H1 (cell line): ENCODE measurements at regions not wholly inside any gene's neighbourhood (a gene's known extent, or its start where the extent isn't known, plus 50 kb on each side); places are given as distances from the start of the nearest gene placed in this dataset.

Experiments
- CTCF ChIA-PET: fragments of 300-600 bp; sonication (Branson Sonifier 250); formaldehyde crosslinking; loops from one replicate; lab custom pipeline; 2021; ENCODE audit not compliant: partially characterized antibody; lab: Charles Lee
- POLR2A ChIA-PET: fragments of 300-600 bp; sonication (Branson Sonifier 250); formaldehyde crosslinking; loops from one replicate; lab custom pipeline; 2021; ENCODE audit warnings: inconsistent platforms; ENCODE audit not compliant: partially characterized antibody; lab: Charles Lee
- DNase-seq, 2 experiments: peaks; one replicate each; pipeline versions ENCODE4 v3.0.0 to v3.0.0-alpha.2; 2010 to 2022; ENCODE audit warnings: low spot score in 2 of 2, low read depth in 1 of 2, mixed read lengths in 1 of 2
- FAIRE-seq: peaks from 2 replicates; lab custom pipeline; 2011; peaks lifted over from hg19 to GRCh38; lab: Jason Lieb, UNC
- H2AFZ ChIP-seq: 2 replicates; pipeline ENCODE4 v1.8.1; 2012; ENCODE audit warnings: low read length, inconsistent platforms
- H2AK5ac ChIP-seq: 2 replicates; pipeline ENCODE4 v1.6.1; 2013; ENCODE audit warnings: low read depth, low read length
- H2BK120ac ChIP-seq: replicated peaks from 2 replicates; pipeline ENCODE3; 2013; ENCODE audit warnings: low read depth, low read length, inconsistent platforms
- H2BK12ac ChIP-seq: 2 replicates; pipeline ENCODE4 v1.6.1; 2013; ENCODE audit warnings: low read depth, low read length
- H2BK15ac ChIP-seq: 2 replicates; pipeline ENCODE4 v1.6.1; 2013; ENCODE audit warnings: low read length
- H2BK20ac ChIP-seq: 2 replicates; pipeline ENCODE4 v1.6.1; 2013; ENCODE audit warnings: low read length
- H2BK5ac ChIP-seq: 2 replicates; pipeline ENCODE4 v1.6.1; 2013; ENCODE audit warnings: low read depth, low read length
- H3K14ac ChIP-seq: 2 replicates; pipeline ENCODE4 v1.6.1; 2013; ENCODE audit warnings: inconsistent platforms; ENCODE audit not compliant: insufficient read length
- H3K18ac ChIP-seq: 2 replicates; pipeline ENCODE4 v1.6.1; 2013; ENCODE audit warnings: low read length; ENCODE audit errors: extremely low read depth
- H3K23ac ChIP-seq: 2 replicates; pipeline ENCODE4 v1.6.1; 2013; ENCODE audit warnings: inconsistent platforms; ENCODE audit not compliant: insufficient read length
- H3K23me2 ChIP-seq: 2 replicates; pipeline ENCODE4 v1.6.1; 2013; ENCODE audit warnings: low read depth, low read length
- H3K27ac ChIP-seq: 2 replicates; pipeline ENCODE4 v1.6.1; 2011; ENCODE audit warnings: low read depth, low read length, inconsistent platforms
- H3K27me3 ChIP-seq, 4 experiments: replicated peaks in 1 of 4; 1 replicate in 1 of 4; 2 replicates in 3 of 4; pipeline versions ENCODE4 v1.6.1 to v1.8.1; 2011 to 2013; ENCODE audit warnings: low read length in 3 of 4, mild to moderate bottlenecking in 3 of 4, inconsistent platforms in 2 of 4, mixed read lengths in 2 of 4, moderate library complexity in 1 of 4; ENCODE audit not compliant: control insufficient read depth in 3 of 4, insufficient read depth in 3 of 4; ENCODE audit errors: extremely low read depth in 1 of 4
- H3K36me3 ChIP-seq, 4 experiments: 2 replicates each; pipeline versions ENCODE4 v1.6.1 to v1.8.1; 2011 to 2013; ENCODE audit warnings: mild to moderate bottlenecking in 4 of 4, low read length in 3 of 4, moderate library complexity in 2 of 4, control low read depth in 1 of 4, inconsistent platforms in 1 of 4; ENCODE audit not compliant: insufficient read depth in 4 of 4, control insufficient read depth in 2 of 4
- H3K4ac ChIP-seq: replicated peaks from 2 replicates; pipeline ENCODE3; 2013; ENCODE audit warnings: low read length, low read depth, mixed read lengths, inconsistent platforms; ENCODE audit not compliant: insufficient read length
- H3K4me1 ChIP-seq, 4 experiments: replicated peaks in 1 of 4; 1 replicate in 1 of 4; 2 replicates in 3 of 4; pipeline versions ENCODE4 v1.6.1 to v1.8.1; 2011 to 2013; ENCODE audit warnings: low read length in 3 of 4, inconsistent platforms in 2 of 4, mixed read lengths in 1 of 4; ENCODE audit not compliant: insufficient read depth in 4 of 4, control insufficient read depth in 3 of 4
- H3K4me2 ChIP-seq, 2 experiments: 2 replicates each; pipeline versions ENCODE4 v1.6.1 to v1.8.1; 2011 to 2013; ENCODE audit warnings: low read depth in 2 of 2, low read length in 2 of 2, control low read depth in 1 of 2, inconsistent platforms in 1 of 2, mild to moderate bottlenecking in 1 of 2; ENCODE audit not compliant: insufficient read depth in 1 of 2
- H3K4me3 ChIP-seq, 4 experiments: fragments of 200-600, 300-600 bp in 1 of 4; sonication (generic), shearing (Covaris generic), sonication (Bioruptor Twin) in 1 of 4; 2 replicates each; pipeline versions ENCODE4 v1.5.1 to v1.8.1; 2011 to 2016; ENCODE audit warnings: low read length in 4 of 4, low read depth in 3 of 4, control low read depth in 2 of 4, inconsistent platforms in 2 of 4, mild to moderate bottlenecking in 2 of 4, mixed read lengths in 1 of 4, moderate library complexity in 1 of 4; ENCODE audit not compliant: insufficient read depth in 2 of 4; ENCODE audit errors: extremely low read depth in 1 of 4
- H3K56ac ChIP-seq: replicated peaks from 2 replicates; pipeline ENCODE3; 2013; ENCODE audit warnings: low read depth, mild to moderate bottlenecking, mixed read lengths, low read length, inconsistent platforms; ENCODE audit not compliant: insufficient read length
- H3K79me1 ChIP-seq: 2 replicates; pipeline ENCODE4 v1.6.1; 2013; ENCODE audit warnings: low read depth, low read length, control low read depth
- H3K79me2 ChIP-seq, 2 experiments: 2 replicates each; pipeline versions ENCODE4 v1.6.1 to v1.8.1; 2012 to 2013; ENCODE audit warnings: low read length in 2 of 2, mild to moderate bottlenecking in 2 of 2, inconsistent platforms in 1 of 2; ENCODE audit not compliant: insufficient read depth in 2 of 2, control insufficient read depth in 1 of 2
- H3K9ac ChIP-seq, 4 experiments: replicated peaks in 1 of 4; 1 replicate in 1 of 4; 2 replicates in 3 of 4; pipeline versions ENCODE4 v1.6.1 to v1.8.1; 2011 to 2013; ENCODE audit warnings: low read depth in 3 of 4, low read length in 3 of 4, control low read depth in 2 of 4, mild to moderate bottlenecking in 2 of 4, moderate library complexity in 2 of 4, inconsistent platforms in 1 of 4; ENCODE audit errors: extremely low read depth in 1 of 4
- H3K9me3 ChIP-seq, 2 experiments: 2 replicates each; pipeline versions ENCODE4 v1.6.1 to v1.8.1; 2012 to 2013; ENCODE audit warnings: mild to moderate bottlenecking in 2 of 2, moderate library complexity in 2 of 2, control low read depth in 1 of 2, inconsistent platforms in 1 of 2, low read depth in 1 of 2, low read length in 1 of 2, mixed read lengths in 1 of 2; ENCODE audit not compliant: insufficient read depth in 2 of 2
- H4K20me1 ChIP-seq, 2 experiments: replicated peaks in 1 of 2; 2 replicates each; pipeline versions ENCODE3 to v1.8.1; 2011 to 2013; ENCODE audit warnings: inconsistent platforms in 2 of 2, low read length in 2 of 2, mild to moderate bottlenecking in 1 of 2; ENCODE audit not compliant: insufficient read depth in 2 of 2, control insufficient read depth in 1 of 2
- H4K5ac ChIP-seq: 2 replicates; pipeline ENCODE4 v1.6.1; 2013; ENCODE audit warnings: low read length, low read depth, mixed read lengths, inconsistent platforms; ENCODE audit not compliant: insufficient read length
- H4K8ac ChIP-seq: 2 replicates; pipeline ENCODE4 v1.8.0; 2013; ENCODE audit warnings: mild to moderate bottlenecking, moderate library complexity, low read length, inconsistent platforms; ENCODE audit not compliant: insufficient read depth; ENCODE audit errors: extremely low read depth
- H4K91ac ChIP-seq: replicated peaks from 2 replicates; pipeline ENCODE3; 2013; ENCODE audit warnings: low read length, mixed read lengths, inconsistent platforms; ENCODE audit not compliant: insufficient read length
- NANOG ChIP-seq: IDR thresholded peaks from 2 replicates; pipeline ENCODE4 v1.6.1; 2011; ENCODE audit warnings: low read length, low read depth, mild to moderate bottlenecking, inconsistent platforms; ENCODE audit not compliant: insufficient read depth, poor library complexity, severe bottlenecking
- RAD21 ChIP-seq, 2 experiments: IDR thresholded peaks in 1 of 2; conservative IDR thresholded peaks in 1 of 2; 2 replicates each; pipeline ENCODE4 v1.6.1; 2011; ENCODE audit warnings: low read depth in 2 of 2, low read length in 2 of 2, improper control_type of control experiment in 1 of 2, inconsistent platforms in 1 of 2, mild to moderate bottlenecking in 1 of 2, moderate library complexity in 1 of 2
- SP4 ChIP-seq: IDR thresholded peaks from 2 replicates; pipeline ENCODE4 v1.6.1; 2012; ENCODE audit warnings: low read length, inconsistent platforms
- SUZ12 ChIP-seq: fragments of 200-600 bp; sonication (generic); IDR thresholded peaks from 2 replicates; pipeline ENCODE4 v1.6.1; 2012; ENCODE audit warnings: mild to moderate bottlenecking, inconsistent platforms, low read length, moderate library complexity, mixed read lengths
- WGBS, 2 experiments: shearing (Covaris generic) in 1 of 2; methylation state at CpG; one replicate each; pipeline versions ENCODE4 v1.1.6 to v1.1.7; 2013 to 2015; ENCODE audit warnings: low lambda C conversion rate in 2 of 2, mixed read lengths in 2 of 2, inconsistent platforms in 1 of 2, low coverage in 1 of 2, missing lambda C conversion rate in 1 of 2; ENCODE audit not compliant: insufficient replicate concordance in 2 of 2, insufficient coverage in 1 of 2, insufficient read length in 1 of 2; ENCODE audit errors: extremely low coverage in 1 of 2, missing lambda C conversion rate in 1 of 2; 5-methylcytosine and 5-hydroxymethylcytosine counted together
- TF ChIP-seq, protein P1 (sequence below), 3 experiments: IDR thresholded peaks; 1 replicate in 2 of 3; 2 replicates in 1 of 3; pipeline versions ENCODE4 v1.5.1 to v1.6.1; 2011; ENCODE audit warnings: low read length in 3 of 3, mild to moderate bottlenecking in 3 of 3, inconsistent platforms in 2 of 3, low read depth in 1 of 3, moderate library complexity in 1 of 3; ENCODE audit not compliant: insufficient read depth in 1 of 3; ENCODE audit errors: control extremely low read depth in 1 of 3

DNA sequence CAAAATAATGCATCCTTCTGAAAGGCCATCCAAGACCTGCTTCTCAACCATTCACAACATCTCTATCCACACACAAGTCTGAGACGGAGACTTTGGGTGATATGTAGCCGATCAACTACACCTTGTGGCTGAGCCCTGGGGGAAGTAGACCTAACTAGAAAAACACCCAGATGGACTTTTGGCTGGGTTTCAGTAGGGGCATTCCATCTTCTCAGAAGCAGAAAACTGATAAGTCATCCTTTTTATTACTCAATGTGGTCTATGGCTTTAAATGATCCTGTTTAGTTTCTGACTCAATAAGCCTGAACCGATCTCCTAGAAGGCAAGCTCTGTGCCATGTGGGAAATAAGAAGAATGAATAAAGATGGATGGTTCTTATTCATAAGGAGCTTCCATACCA is 82.5 kb upstream of the AFF2 start:
- Histone ChIP-seq H2BK12ac (no peak overlapping the region), H3K9me3 (no peaks in the 10 kb centered on the region), H3K56ac (no peak overlapping the region), H2BK120ac (no peak overlapping the region), H3K4me3 (no peak overlapping the region), H3K79me2 (no peaks in the 10 kb centered on the region), H4K91ac (no peak overlapping the region), H2BK20ac (no peak overlapping the region), H2AK5ac (no peak overlapping the region), H3K27ac (no peak overlapping the region), H3K18ac (no peak overlapping the region), H4K5ac (no peak overlapping the region), H3K4me1 (no peaks in the 10 kb centered on the region), H3K79me1 (no peaks in the 10 kb centered on the region), H3K4ac (no peak overlapping the region), H3K23ac (no peak overlapping the region), H3K9ac (no peak overlapping the region), H2AFZ (no peak overlapping the region), H2BK5ac (no peak overlapping the region), H3K27me3 (no peaks in the 10 kb centered on the region), H2BK15ac (no peak overlapping the region), H4K20me1 (no peaks in the 10 kb centered on the region), H3K4me2 (no peak overlapping the region), H3K14ac (no peak overlapping the region), H3K36me3 (no peaks in the 10 kb centered on the region), H3K23me2 (no peaks in the 10 kb centered on the region), H4K8ac (no peak overlapping the region)
- TF ChIP-seq SUZ12 = no peak
- no peak for TF ChIP-seq SP4
- TF ChIP-seq RAD21 (IDR thresholded peaks at IDR 0.05 in 1 of 2, conservative IDR thresholded peaks at IDR 0.05 in 1 of 2; ENCODE audit: low read depth in 2 of 2, low read length in 2 of 2) = no peak
- TF ChIP-seq, protein P1, sequence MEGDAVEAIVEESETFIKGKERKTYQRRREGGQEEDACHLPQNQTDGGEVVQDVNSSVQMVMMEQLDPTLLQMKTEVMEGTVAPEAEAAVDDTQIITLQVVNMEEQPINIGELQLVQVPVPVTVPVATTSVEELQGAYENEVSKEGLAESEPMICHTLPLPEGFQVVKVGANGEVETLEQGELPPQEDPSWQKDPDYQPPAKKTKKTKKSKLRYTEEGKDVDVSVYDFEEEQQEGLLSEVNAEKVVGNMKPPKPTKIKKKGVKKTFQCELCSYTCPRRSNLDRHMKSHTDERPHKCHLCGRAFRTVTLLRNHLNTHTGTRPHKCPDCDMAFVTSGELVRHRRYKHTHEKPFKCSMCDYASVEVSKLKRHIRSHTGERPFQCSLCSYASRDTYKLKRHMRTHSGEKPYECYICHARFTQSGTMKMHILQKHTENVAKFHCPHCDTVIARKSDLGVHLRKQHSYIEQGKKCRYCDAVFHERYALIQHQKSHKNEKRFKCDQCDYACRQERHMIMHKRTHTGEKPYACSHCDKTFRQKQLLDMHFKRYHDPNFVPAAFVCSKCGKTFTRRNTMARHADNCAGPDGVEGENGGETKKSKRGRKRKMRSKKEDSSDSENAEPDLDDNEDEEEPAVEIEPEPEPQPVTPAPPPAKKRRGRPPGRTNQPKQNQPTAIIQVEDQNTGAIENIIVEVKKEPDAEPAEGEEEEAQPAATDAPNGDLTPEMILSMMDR (IDR thresholded peaks at IDR 0.05; ENCODE audit: control extremely low read depth in 1 of 3, insufficient read depth in 1 of 3, low read depth in 1 of 3, low read length in 3 of 3) = no peak
- no peak for TF ChIP-seq NANOG
- POLR2A ChIA-PET = no interaction called here
- FAIRE-seq (no peak), DNase-seq (no peak)
- 67% methylated on average over 3 of the region's 3 CpGs; no CpG with 5 or more reads in 1 of the 2 experiments for whole genome bisulfite sequencing, 2 experiments
- CTCF ChIA-PET = interaction anchor here (1.5 kb wide), 1 partner anchor 38 kb away, joined by 4 read pairs; no protein-coding TSS in a partner anchor
